ENCODE measurements at regions not wholly inside any gene's neighbourhood (a gene's known extent, or its start where the extent isn't known, plus 50 kb on each side); places are given as distances from the start of the nearest gene placed in this dataset.

DNA sequence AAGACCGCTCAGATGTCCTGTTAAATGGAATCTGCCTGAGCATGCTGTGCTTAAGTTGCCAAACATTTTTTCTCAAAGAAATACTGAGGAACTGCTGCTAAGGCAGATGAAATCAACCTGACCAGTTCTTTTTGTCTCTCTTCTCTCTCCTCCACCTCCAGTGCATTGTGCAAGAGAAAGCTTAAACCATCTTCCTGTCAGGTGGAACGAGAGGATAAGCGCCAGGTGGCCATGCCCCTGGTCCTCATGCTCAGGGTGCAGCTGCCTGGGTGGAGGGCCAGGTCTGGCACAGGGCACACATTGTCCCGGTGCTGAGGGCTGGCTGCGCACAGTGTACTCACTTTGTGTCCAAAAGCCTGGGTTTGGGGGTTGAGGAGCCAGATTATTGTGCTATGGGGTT, 176.2 kb upstream of the TP63 start:
- DNase-seq (ENCODE audit: low spot score), result no peak
- Mint-ChIP-seq H3K9me3 (peaks cover 16% of the 10 kb centered on the region), H3K27me3 (ENCODE audit: low read depth) (no peaks in the 10 kb centered on the region), H3K36me3 (peaks cover 7% of the 10 kb centered on the region), H3K4me1 (peaks cover 14% of the 10 kb centered on the region), H3K4me3 (no peak overlapping the region), H3K27ac (no peak overlapping the region)
- ChIA-PET CTCF (no interaction called here), POLR2A (no interaction called here)
- TF ChIP-seq NFE2L1 (CRISPR knock-in tag; IDR thresholded peaks at IDR 0.05), result no peak
- TF ChIP-seq OVOL2 (CRISPR knock-in tag; IDR thresholded peaks at IDR 0.05; ENCODE audit: borderline replicate concordance), result no peak
- TF ChIP-seq, protein P1, sequence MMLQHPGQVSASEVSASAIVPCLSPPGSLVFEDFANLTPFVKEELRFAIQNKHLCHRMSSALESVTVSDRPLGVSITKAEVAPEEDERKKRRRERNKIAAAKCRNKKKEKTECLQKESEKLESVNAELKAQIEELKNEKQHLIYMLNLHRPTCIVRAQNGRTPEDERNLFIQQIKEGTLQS (CRISPR knock-in tag; conservative IDR thresholded peaks at IDR 0.05), result no peak
- TF ChIP-seq, protein P2, sequence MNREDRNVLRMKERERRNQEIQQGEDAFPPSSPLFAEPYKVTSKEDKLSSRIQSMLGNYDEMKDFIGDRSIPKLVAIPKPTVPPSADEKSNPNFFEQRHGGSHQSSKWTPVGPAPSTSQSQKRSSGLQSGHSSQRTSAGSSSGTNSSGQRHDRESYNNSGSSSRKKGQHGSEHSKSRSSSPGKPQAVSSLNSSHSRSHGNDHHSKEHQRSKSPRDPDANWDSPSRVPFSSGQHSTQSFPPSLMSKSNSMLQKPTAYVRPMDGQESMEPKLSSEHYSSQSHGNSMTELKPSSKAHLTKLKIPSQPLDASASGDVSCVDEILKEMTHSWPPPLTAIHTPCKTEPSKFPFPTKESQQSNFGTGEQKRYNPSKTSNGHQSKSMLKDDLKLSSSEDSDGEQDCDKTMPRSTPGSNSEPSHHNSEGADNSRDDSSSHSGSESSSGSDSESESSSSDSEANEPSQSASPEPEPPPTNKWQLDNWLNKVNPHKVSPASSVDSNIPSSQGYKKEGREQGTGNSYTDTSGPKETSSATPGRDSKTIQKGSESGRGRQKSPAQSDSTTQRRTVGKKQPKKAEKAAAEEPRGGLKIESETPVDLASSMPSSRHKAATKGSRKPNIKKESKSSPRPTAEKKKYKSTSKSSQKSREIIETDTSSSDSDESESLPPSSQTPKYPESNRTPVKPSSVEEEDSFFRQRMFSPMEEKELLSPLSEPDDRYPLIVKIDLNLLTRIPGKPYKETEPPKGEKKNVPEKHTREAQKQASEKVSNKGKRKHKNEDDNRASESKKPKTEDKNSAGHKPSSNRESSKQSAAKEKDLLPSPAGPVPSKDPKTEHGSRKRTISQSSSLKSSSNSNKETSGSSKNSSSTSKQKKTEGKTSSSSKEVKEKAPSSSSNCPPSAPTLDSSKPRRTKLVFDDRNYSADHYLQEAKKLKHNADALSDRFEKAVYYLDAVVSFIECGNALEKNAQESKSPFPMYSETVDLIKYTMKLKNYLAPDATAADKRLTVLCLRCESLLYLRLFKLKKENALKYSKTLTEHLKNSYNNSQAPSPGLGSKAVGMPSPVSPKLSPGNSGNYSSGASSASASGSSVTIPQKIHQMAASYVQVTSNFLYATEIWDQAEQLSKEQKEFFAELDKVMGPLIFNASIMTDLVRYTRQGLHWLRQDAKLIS (CRISPR knock-in tag; IDR thresholded peaks at IDR 0.05; ENCODE audit: borderline replicate concordance), result no peak
- TF ChIP-seq, protein P3, sequence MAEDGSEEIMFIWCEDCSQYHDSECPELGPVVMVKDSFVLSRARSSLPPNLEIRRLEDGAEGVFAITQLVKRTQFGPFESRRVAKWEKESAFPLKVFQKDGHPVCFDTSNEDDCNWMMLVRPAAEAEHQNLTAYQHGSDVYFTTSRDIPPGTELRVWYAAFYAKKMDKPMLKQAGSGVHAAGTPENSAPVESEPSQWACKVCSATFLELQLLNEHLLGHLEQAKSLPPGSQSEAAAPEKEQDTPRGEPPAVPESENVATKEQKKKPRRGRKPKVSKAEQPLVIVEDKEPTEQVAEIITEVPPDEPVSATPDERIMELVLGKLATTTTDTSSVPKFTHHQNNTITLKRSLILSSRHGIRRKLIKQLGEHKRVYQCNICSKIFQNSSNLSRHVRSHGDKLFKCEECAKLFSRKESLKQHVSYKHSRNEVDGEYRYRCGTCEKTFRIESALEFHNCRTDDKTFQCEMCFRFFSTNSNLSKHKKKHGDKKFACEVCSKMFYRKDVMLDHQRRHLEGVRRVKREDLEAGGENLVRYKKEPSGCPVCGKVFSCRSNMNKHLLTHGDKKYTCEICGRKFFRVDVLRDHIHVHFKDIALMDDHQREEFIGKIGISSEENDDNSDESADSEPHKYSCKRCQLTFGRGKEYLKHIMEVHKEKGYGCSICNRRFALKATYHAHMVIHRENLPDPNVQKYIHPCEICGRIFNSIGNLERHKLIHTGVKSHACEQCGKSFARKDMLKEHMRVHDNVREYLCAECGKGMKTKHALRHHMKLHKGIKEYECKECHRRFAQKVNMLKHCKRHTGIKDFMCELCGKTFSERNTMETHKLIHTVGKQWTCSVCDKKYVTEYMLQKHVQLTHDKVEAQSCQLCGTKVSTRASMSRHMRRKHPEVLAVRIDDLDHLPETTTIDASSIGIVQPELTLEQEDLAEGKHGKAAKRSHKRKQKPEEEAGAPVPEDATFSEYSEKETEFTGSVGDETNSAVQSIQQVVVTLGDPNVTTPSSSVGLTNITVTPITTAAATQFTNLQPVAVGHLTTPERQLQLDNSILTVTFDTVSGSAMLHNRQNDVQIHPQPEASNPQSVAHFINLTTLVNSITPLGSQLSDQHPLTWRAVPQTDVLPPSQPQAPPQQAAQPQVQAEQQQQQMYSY (CRISPR knock-in tag; IDR thresholded peaks at IDR 0.05), result no peak
- TF ChIP-seq ZNF396 (CRISPR knock-in tag; IDR thresholded peaks at IDR 0.05; ENCODE audit: borderline replicate concordance), result no peak
- no peak for TF ChIP-seq ATF1 (CRISPR knock-in tag; IDR thresholded peaks at IDR 0.05)
- TF ChIP-seq KAT7 (CRISPR knock-in tag; IDR thresholded peaks at IDR 0.05; ENCODE audit: borderline replicate concordance), result no peak
- TF ChIP-seq, protein P4, sequence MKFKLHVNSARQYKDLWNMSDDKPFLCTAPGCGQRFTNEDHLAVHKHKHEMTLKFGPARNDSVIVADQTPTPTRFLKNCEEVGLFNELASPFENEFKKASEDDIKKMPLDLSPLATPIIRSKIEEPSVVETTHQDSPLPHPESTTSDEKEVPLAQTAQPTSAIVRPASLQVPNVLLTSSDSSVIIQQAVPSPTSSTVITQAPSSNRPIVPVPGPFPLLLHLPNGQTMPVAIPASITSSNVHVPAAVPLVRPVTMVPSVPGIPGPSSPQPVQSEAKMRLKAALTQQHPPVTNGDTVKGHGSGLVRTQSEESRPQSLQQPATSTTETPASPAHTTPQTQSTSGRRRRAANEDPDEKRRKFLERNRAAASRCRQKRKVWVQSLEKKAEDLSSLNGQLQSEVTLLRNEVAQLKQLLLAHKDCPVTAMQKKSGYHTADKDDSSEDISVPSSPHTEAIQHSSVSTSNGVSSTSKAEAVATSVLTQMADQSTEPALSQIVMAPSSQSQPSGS (CRISPR knock-in tag; IDR thresholded peaks at IDR 0.05; ENCODE audit: borderline replicate concordance, low read depth), result no peak
- no peak for ATAC-seq

DNA sequence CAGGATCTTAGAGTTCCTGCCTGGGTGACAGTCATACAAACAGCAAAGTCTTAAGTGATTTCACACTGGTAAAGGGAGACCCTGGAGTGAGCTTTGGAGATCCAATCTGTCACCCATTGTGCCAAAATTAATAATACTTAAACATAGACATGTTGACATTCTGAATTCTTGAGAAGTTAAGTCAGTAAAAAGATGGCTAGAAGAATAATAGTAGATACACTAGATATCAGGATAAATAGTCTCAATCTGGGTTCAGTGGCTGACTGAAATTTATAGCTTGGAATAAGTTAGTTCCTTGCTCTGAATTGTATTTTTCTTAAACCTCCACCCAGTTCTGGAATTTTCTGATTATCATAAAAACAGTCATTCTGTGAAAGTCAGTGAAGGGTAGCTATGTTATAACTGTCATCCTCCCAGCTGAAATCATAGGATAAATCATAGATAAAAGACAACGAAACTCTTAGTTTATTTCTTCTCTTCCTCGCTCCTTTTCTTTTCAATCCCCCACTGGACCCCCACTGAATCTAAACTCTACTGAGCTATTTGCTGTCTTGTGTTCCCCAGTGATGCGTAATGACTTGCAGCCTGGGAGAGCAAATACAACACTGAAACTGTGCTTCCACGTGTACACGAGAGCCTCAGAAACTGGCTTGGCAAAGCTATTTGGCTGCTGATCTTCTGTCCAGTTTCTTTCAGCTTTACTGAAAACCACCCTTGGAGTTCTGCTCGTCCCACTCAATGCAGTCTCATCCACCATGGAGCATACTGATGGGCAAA, 175.4 kb upstream of the TP63 start:
- ATAC-seq (no peak), DNase-seq (ENCODE audit: low spot score) (no peak)
- H3K27me3 Mint-ChIP-seq (ENCODE audit: low read depth), result no peaks in the 10 kb centered on the region
- POLR2A ChIA-PET, result no interaction called here
- H3K27ac Mint-ChIP-seq, result no peak overlapping the region
- peaks cover 16% of the 10 kb centered on the region for H3K9me3 Mint-ChIP-seq
- H3K36me3 Mint-ChIP-seq, result peaks cover 7% of the 10 kb centered on the region
- H3K4me3 Mint-ChIP-seq, result no peak overlapping the region
- H3K4me1 Mint-ChIP-seq, result peaks cover 14% of the 10 kb centered on the region
- CTCF ChIA-PET, result no interaction called here
- no peak for TF ChIP-seq MYBL2 (CRISPR knock-in tag; IDR thresholded peaks at IDR 0.05)
- TF ChIP-seq, protein P5, sequence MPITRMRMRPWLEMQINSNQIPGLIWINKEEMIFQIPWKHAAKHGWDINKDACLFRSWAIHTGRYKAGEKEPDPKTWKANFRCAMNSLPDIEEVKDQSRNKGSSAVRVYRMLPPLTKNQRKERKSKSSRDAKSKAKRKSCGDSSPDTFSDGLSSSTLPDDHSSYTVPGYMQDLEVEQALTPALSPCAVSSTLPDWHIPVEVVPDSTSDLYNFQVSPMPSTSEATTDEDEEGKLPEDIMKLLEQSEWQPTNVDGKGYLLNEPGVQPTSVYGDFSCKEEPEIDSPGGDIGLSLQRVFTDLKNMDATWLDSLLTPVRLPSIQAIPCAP (CRISPR knock-in tag; IDR thresholded peaks at IDR 0.05), result no peak
- TF ChIP-seq JUN (CRISPR knock-in tag; IDR thresholded peaks at IDR 0.05), result no peak
- TF ChIP-seq SOX15 (CRISPR knock-in tag; IDR thresholded peaks at IDR 0.05), result no peak
- no peak for TF ChIP-seq ZBTB21 (CRISPR knock-in tag; IDR thresholded peaks at IDR 0.05; ENCODE audit: borderline replicate concordance)
- TF ChIP-seq ZNF219 (CRISPR knock-in tag; IDR thresholded peaks at IDR 0.05; ENCODE audit: borderline replicate concordance), result no peak
- TF ChIP-seq, protein P6, sequence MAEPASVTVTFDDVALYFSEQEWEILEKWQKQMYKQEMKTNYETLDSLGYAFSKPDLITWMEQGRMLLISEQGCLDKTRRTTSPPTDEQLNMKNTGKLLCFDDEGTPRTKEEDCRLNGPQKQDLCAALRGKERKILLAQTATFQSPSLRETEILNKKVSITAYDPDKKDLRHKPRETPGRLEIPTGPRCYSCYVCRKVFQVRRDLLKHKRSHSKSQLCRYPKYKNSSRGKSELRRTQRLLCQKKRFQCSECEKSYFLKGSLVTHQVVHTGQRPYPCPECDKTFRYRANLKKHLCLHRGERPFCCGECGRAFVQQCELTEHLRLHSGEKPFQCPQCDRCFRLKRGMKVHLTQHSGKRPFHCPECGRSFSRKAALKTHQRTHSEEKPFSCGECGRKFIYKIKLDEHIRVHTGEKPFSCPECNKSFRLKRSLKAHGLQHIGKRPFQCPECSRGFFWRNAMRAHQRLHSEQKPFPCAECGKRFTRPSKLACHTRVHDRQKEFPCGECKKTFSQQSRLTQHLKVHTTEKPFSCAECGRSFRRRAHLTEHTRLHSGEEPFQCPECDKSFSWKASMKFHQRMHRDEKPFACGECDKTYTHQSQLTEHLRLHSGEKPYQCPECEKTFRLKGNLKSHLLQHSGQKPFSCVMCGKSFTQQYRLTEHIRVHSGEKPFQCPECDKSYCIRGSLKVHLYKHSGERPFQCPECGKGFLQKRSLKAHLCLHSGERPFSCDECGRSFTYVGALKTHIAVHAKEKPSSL (CRISPR knock-in tag; conservative IDR thresholded peaks at IDR 0.05), result no peak
- TF ChIP-seq, protein P7, sequence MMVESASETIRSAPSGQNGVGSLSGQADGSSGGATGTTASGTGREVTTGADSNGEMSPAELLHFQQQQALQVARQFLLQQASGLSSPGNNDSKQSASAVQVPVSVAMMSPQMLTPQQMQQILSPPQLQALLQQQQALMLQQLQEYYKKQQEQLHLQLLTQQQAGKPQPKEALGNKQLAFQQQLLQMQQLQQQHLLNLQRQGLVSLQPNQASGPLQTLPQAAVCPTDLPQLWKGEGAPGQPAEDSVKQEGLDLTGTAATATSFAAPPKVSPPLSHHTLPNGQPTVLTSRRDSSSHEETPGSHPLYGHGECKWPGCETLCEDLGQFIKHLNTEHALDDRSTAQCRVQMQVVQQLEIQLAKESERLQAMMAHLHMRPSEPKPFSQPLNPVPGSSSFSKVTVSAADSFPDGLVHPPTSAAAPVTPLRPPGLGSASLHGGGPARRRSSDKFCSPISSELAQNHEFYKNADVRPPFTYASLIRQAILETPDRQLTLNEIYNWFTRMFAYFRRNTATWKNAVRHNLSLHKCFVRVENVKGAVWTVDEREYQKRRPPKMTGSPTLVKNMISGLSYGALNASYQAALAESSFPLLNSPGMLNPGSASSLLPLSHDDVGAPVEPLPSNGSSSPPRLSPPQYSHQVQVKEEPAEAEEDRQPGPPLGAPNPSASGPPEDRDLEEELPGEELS (CRISPR knock-in tag; IDR thresholded peaks at IDR 0.05), result no peak
- TF ChIP-seq, protein P8, sequence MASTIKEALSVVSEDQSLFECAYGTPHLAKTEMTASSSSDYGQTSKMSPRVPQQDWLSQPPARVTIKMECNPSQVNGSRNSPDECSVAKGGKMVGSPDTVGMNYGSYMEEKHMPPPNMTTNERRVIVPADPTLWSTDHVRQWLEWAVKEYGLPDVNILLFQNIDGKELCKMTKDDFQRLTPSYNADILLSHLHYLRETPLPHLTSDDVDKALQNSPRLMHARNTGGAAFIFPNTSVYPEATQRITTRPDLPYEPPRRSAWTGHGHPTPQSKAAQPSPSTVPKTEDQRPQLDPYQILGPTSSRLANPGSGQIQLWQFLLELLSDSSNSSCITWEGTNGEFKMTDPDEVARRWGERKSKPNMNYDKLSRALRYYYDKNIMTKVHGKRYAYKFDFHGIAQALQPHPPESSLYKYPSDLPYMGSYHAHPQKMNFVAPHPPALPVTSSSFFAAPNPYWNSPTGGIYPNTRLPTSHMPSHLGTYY (CRISPR knock-in tag; IDR thresholded peaks at IDR 0.05), result no peak
- no peak for TF ChIP-seq CREM (CRISPR knock-in tag; IDR thresholded peaks at IDR 0.05)

Data from WTC11 (cell line).